Caki2 (cell line): ENCODE measurements at regions not wholly inside any gene's neighbourhood (a gene's known extent, or its start where the extent isn't known, plus 50 kb on each side); places are given as distances from the start of the nearest gene placed in this dataset.

Experiments
- DNase-seq: peaks from one replicate; pipeline ENCODE4 v3.0.0-alpha.2; 2015; ENCODE audit warnings: low read depth
- in situ Hi-C: cut with HindIII; loops from 2 replicates; pipeline ENCODE4 v1.10.0; 2016; ENCODE audit warnings: low sequenced_read_pairs, low pct_unique_long_range_greater_than_20kb, mixed read lengths

DNA sequence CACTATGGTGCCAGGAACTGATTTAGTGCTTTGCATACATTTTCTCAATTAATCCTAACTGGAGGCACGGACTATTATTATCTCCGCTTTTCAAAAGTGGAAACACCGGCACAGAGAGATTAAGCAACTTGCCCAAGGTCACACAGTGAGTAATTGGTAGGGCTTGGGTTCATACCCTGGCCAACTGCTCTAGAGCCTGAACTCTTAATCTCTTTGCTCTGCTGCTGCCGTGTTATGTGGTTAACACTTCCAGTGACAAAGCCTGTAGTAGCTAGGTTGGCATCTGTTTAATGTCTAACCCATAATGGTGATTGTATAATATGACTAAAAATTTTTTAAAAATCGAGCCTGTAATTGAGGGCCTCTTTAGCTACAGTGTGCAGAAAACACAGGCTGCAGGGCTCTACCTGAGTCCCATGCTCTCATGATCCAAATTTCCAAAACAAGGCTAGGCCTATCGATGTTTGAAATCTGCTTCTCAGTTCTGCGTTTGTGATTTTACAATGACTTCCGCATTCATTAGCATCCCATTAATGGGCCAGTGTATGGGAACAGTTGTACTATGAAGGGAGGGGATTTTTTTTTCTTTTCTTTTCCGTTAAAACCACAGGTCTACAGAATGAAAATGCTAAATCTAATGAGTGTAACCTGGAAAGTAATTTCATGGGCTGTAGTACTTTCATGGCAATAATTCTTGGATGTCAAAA lies 219.3 kb upstream of the JADE1 start:
- peak; percentile 67 for DNase-seq
- in situ Hi-C loops = no loop called here

DNA sequence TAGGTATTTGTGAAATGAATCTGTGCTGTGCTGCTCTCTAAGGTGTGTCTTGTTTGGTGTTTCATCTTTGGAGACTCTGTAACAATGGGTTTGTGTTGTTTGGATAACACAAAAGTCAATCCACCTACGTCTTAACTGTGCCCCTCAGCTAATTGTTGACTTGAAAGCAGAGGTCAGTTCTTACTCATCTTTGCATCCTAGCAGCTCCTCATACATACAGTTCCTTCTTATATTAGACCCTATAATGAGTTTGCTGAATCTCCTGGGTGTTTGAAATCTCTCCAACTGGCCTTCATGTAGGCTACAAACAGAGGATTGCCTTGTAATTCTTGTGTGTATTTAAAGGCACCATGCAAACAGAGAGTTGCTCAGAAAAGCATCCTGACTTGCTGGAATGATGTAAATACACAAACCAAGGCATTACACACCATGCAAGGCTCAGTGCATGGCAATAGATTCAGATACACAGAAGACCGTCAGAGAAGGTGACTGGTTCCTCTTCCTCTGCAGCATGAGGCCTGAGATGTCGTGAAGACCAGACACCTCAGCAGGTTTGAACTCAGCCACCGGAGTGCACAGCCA lies 220.0 kb upstream of the JADE1 start:
- in situ Hi-C loops = no loop called here
- DNase-seq = no peak

DNA sequence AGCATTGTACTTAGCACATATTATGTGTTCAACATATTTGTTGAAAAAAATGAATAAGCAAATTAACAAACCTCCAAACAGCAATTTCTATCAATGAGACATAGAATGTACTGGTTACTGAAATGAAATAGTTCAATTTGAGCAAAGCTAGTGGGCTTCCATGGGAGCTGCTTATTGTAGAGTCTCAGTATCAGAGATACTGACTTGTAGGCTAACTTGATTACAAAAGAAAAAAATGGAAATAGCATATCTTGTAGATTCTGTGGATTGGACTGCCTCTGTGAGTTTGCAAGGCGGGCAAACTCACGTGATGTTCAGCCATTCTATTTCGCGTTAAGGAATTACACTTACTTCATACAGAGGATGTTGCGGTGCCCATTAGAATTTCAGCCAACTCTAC lies 222.1 kb upstream of the JADE1 start:
- DNase-seq = no peak
- in situ Hi-C loops = no loop called here

DNA sequence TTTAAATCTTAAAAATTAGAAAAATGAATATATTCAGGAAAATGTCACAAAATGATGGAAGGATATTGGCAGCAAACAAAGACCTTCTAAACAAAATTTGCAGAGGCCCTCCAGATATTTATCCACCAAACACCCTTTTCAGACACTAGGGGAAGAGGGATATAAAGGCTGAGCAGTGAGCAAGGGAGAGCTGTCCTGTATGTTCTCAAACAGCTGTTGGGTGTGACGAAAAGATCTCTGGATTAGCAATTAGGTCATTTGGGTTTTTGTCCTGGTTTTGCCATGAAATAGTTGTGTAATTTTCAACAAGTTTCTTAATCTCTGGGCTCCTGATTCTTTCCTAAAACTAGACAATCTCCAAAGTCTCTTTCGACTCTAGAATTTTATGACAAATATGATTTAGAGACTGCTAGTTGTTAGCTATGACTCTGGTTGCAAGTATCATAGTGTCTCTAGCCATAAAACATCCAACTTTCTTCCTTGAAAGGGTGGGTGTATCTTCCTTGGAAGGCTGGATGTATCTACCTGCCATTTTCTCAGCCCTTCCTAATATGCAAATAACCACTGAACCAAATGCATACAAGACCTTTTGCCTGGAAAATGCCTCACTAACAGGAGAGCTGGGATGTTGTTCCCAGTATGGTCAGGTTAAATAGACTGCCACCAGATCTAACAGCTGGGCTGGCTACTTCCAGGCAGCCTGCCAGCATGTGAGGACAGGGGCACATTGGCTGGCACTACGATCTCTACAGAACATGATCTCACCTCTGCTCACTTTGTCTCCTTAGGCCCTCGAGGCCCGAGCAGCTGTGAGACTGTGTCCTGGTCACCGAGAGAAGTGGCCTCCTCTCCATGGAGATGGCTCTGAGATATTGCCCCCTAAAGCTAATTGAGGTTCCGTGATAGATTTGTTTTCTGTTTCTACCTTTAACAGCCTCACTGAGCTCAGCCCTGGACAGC lies 225.5 kb upstream of the JADE1 start:
- in situ Hi-C loops = no loop called here
- no peak for DNase-seq

DNA sequence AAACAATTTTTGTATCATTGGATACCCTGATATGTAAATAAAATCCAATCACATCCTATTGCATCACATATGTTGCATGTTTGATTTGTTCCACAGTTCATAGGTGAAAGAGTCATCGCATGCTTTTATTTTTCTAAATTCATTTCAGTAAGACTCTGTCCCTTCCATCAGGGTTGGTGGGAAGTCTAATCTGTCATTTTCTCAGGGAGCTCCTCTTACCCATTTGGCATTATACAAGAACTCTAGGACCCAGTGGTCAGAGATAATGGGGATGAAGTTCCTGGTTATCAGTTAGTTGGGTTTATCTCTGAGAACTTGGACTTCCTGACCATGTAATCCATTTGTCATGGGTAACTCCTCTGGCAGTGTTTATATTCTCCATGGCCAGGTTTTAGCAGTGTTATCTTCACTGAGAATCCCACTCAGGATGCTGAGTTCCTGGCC lies 227.1 kb upstream of the JADE1 start:
- DNase-seq = no peak
- in situ Hi-C loops = no loop called here

DNA sequence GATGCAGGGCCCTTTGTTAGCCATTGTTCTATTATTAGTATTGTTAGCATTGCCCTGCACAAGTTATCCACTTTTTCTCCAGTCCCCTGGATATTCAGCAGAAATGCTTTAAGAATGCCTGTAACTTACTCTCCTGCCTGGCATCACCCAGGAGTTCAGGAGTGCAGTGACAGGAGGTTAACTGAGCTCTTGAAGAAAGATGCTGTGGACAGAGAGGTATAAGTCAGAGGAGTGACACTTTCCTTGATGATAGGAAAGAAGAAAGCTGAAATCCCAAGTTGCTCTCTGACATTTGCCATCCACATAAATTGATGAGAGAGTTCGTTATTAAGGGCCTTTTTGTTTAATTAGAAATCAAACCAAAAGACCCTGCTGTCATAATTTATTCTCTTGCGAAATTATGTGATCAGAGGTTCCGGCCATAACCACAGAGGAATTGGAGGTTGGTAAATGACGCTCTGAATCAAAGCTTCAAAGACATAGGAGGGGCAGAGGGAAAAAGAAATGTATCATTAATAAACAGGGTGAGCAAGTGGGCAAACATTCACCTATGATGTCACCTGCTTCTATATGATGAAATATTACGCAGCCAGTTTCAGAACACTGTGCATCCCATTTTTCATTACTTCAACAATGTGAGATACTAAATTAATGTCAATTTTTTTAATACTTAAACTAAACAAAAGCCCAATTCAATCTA lies 230.2 kb upstream of the JADE1 start:
- no peak for DNase-seq
- in situ Hi-C loops = no loop called here

DNA sequence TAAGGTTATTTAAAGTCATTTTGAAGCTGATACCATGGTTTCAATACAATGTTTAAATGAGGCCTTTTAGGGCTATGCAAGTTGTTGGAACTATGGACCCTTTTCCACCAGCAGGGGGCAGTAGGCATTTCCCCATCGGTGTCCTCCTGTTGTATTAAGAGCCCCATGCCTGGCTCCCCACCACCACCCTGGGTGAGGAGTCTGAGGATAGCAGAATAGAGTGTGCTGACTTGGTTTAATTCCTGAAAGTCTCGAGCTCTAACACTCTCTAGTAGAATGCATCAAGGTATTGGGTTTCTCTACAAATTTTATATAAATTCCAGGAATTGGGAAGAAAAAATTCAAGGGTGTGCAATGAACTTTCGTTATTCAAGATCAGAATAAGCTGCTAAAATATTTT lies 234.8 kb upstream of the JADE1 start:
- in situ Hi-C loops = no loop called here
- peak; percentile 62 for DNase-seq

DNA sequence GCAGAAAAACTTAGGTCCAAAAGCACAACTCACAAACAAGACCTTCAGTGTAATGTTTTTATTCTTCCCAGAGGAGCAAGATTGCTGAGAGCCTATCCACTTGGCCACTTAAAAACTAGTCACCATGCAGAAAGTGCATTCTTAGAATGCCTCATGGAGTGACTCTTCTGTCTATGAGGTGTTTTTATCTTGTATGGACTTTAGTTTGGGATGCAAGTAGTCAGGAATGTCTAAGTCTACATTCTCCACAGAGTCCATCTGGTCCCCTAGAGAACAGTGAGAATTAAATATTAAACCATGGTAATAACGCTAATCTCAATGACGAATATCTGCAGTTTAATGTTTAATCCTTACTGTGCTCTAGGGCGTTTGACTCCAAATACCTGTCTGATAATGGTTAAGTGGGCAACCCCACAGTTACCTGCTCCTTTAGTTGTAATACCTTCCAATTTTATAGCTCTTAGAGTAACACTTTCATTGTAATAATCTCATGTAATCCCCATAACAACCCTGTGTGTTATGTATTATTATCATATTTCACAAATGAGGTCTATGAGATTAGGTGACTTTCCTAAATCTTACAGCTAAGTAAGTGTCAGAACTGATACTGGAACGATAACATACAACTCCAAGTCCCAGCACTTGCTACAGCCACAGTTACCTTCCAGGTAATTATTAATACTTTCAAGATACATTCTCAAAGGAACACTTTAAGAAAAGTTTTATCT lies 235.6 kb upstream of the JADE1 start:
- in situ Hi-C loops = no loop called here
- peak; percentile 96 for DNase-seq

DNA sequence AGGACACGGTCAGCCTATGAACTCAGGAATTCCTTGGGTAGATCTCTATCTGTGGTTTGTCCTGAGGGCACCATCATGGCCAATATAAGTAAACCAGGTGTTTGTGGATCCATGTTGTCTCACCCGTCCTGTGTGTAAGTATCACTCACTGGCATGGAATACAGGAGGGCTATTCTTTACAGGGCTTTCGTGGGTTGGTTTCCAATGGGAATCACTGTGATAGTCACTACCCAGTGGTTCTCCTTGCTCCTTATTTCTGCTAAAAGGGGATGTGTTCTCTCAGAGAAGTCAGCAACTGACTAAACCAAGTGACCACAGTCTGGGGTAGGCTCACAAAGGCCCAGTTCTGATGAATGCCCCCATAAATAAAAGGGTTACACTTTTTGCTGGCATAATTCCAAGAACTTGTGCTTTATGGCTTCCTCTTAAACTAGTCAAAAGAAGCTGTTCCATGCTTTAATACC lies 236.7 kb upstream of the JADE1 start:
- in situ Hi-C loops = no loop called here
- DNase-seq = peak; percentile 33

DNA sequence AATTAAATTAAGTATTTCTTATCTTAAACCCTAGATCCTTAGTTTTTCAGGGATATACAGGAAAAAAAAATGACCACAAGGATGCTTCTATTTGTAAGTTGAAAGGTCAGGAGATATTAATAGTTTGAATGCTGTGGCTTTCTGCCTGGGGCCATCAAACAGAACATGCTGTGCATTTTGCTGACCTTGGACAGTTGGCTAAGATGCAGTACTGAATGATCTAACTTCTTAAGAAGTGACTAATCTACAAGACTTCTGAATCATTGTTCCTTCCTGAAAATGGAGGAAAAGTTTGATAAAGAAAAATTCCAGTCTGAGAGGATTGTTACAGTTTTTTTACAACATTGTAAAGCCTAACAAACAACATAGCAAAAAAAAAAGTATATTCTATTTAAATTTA lies 237.8 kb upstream of the JADE1 start:
- peak; percentile 67 for DNase-seq
- in situ Hi-C loops = no loop called here

DNA sequence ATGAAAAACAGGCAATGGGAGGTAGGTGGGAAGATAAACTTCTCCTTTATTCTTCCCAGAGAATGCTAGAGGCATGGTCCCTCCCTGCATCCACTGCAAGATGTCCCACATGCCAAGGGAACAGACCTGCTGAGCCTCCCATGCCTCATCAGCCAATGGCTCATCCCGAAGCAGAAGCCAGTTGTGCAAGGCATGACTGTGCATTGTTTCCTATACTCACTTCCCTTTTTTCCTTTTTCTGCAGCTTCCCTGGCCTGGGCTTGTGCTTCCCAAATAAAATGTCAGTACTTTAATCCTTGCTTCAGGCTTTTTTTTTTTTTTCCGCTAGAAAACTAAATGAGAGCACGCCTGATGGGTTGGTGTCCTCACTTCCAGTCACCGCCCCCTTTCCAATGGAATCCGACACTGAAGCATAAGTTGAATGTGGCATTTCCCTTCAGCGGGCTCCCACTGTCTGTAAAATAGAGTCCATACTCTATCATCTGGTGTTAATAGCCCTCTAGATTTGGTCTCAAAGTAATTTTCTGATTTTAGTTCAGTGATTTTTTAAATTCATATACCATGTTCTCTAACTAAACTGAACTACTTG lies 239.0 kb upstream of the JADE1 start:
- in situ Hi-C loops = no loop called here
- no peak for DNase-seq

DNA sequence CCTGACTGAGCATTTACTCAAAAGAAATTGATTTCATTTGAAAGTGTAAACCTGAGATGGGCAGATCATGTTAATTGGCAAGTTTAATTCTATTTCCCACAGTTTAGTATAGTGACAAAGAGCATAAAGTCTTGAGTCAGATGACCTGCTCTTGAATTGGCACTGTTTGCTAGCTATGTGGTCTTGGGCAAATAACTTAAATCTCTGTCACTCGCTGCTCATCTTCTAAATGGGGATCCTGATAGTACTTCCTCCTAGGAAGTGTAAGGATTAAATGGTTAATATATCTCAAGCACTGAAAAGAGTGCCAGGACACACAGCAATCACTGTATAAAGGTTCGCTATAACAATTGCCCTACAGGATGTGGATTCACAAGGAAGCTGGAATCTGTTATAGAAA lies 242.8 kb upstream of the JADE1 start:
- no peak for DNase-seq

DNA sequence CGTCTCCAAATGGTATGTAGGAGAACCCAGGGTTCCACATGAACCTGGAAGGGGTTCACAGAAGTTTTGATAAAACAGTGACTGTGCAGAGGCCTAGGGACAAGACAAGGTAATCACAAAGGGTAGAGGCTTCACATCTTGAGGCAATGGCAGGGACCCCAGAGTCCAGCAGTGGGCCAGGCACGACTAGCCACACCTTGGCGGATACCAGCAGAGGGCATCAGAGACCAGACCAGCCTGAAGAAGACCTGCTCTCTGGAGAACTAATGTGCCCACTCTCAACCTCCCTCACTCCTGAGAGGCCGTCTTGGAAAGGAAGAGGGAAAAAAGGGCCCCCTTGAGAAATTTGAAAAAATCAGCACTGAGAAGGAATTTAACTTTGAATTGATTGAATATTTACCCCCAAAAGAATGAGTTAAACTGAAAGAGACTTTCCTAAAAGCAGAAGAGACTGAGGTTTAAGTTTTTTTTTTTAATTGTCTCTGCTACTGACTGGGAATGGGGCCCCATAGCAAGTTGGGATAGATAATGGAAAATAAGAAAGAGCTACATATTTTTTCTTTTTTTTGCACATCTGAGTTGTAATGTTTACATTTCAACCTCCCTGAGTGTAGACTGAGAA lies 243.8 kb upstream of the JADE1 start:
- in situ Hi-C loops = no loop called here
- no peak for DNase-seq

More for the DNA sequence above, 242.8 kb upstream of the JADE1 start:
- in situ Hi-C loops = no loop called here

DNA sequence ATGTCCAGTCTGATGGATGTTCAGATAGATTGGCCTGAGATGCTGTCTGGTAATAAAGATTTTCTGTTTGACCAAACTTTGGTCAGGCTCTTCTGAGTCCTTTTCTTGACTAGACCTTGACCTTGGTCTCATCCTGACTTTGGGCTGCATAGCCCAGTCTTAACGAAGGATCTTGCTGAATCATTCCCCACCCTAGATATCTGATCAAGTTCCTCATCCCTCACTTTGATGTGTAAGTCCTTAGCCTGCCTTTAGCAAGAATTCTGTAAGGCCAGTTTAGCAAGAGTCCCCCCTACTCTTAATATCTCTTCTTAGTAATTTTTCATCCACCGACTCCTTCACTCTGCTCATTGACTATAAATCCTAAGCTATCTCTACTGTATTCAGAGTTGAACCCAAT lies 244.4 kb upstream of the JADE1 start:
- in situ Hi-C loops = no loop called here
- no peak for DNase-seq

DNA sequence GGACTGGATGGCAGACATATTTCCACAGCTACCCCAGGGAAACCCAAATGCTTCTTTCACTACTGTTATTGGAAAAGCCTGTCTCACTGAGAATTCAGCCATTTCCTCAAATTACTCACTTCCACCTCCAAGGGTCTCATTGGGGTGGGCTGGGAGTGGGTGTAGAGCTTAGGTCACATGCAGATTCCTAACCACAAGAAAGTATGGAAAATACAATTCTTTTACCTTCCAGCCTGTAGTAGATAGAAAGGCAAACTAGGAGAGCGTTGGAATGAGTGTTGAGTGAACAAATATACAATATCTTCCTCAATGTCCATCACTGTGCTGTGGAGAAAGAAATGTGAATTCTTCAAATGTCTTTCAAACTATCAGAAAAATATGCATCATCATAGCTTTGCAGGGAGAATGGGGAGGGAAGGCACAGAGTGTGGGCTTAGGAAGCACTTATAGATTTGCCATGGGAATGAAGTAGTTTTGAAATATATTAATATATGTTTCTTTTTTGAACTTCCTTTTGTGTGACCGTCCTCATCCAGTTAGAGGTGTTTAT lies 245.3 kb upstream of the JADE1 start:
- in situ Hi-C loops = no loop called here
- DNase-seq = no peak

DNA sequence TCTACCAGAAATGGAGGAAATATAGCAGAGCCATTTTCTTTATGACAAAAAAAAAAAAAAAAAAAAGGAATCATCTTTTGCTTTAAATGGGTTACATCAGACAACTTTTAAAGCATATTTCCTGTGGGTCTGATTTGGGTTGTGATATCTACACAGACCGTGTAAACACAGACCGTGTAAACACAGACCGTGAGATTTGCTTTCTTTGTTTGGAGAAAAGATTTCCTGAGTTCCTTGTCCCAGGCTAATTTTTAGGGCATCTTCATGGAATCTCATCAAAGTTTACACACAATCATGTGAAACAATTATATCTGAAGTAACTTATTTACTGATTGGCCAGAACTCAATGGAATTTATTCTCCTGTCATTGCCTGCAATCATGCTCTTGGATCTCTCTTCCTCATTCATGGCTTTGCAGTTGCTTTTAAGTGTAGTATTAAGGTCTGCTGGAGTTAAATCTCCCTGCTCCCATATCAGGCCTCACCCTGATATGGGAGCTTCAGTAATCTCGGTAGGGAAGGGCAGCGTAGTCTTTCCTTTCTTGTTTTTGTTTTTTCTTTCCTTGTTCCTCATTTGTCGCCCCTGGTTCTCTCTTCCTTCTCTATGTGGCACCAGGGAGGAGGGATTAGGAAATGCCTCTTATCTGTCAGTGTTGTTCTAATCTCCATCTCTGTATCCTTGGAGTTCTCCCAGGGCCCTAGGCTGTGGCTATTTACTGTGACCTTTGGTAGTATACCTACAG lies 248.6 kb upstream of the JADE1 start:
- in situ Hi-C loops = no loop called here
- DNase-seq = no peak
